GM10248 (cell line): ENCODE measurements at regions not wholly inside any gene's neighbourhood (a gene's known extent, or its start where the extent isn't known, plus 50 kb on each side); places are given as distances from the start of the nearest gene placed in this dataset.

Experiments used
- CTCF ChIA-PET: fragments of 300-600 bp; sonication (Branson Sonifier 250); formaldehyde crosslinking; extraction: SDS; loops from one replicate; lab custom pipeline; 2021; ENCODE audit warnings: antibody characterized with exemption; lab: Yijun Ruan, JAX
- POLR2A ChIA-PET: fragments of 350-650 bp; sonication (Branson Sonifier 250); formaldehyde crosslinking; extraction: SDS; loops from one replicate; lab custom pipeline; 2020; ENCODE audit warnings: antibody characterized with exemption; lab: Yijun Ruan, JAX
- DNase-seq: peaks from one replicate; pipeline ENCODE4 v3.0.0; 2012; ENCODE audit errors: extremely low spot score
- TF ChIP-seq, protein P1 (sequence below): IDR thresholded peaks from 2 replicates; pipeline ENCODE4 v1.5.1; 2012; ENCODE audit warnings: mild to moderate bottlenecking, low read depth; ENCODE audit errors: extremely low read depth, missing control alignments, control extremely low read depth

DNA sequence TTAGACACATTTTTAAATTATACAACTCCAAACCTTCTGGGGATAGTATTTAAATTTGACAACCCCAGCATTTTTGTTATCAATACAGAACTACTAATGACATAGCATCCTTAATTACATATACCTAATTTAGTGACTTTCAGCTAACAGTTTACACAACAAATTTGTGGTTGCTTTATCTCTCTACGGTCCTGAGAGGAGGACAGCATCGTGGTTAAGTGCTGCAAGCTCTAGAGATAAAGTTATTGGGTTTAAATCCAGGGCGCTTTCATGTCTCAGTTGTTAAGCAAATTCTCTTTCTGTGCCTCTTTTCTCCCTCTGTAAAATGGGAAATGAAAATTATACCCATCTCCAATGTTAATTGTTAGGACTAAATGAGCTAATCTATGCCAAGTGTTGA lies 129.3 kb downstream of the METTL4 start:
- TF ChIP-seq, protein P1, sequence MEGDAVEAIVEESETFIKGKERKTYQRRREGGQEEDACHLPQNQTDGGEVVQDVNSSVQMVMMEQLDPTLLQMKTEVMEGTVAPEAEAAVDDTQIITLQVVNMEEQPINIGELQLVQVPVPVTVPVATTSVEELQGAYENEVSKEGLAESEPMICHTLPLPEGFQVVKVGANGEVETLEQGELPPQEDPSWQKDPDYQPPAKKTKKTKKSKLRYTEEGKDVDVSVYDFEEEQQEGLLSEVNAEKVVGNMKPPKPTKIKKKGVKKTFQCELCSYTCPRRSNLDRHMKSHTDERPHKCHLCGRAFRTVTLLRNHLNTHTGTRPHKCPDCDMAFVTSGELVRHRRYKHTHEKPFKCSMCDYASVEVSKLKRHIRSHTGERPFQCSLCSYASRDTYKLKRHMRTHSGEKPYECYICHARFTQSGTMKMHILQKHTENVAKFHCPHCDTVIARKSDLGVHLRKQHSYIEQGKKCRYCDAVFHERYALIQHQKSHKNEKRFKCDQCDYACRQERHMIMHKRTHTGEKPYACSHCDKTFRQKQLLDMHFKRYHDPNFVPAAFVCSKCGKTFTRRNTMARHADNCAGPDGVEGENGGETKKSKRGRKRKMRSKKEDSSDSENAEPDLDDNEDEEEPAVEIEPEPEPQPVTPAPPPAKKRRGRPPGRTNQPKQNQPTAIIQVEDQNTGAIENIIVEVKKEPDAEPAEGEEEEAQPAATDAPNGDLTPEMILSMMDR: no peak
- ChIA-PET POLR2A (no interaction called here), CTCF (interaction anchor here (1.0 to 2.4 kb wide), 6 partner anchors 8 to 100 kb away, joined by 3 to 6 read pairs (median 4); no protein-coding TSS in a partner anchor)
- DNase-seq: no peak

DNA sequence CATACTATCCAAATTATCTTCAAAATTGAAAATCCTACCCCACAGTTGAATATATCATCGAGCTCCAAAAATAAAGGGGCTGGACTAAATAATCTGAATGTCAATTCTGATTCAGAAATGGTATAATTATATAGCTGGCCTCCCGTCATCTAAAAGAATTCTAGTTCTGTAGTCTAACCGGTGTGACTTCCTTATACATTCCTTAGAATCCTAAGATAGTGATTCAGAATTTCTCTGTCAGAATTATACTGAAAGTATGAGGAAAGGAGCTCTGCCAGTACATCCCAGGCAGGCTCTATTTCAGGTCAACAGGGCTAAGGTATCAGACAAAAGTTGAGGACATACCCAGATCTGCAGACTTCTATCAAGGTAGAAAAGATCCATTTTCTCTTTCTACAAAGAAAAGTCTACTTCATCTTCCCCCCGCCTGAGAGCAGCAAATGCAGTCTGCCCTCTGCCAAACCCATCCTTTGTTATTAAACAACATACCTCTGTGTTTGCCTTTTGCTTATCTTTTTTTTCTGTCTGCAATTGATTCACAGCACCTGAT lies 128.5 kb downstream of the METTL4 start:
- ChIA-PET POLR2A (no interaction called here), CTCF (interaction anchor here (0.9 to 2.4 kb wide), 6 partner anchors 8 to 83 kb away, joined by 3 to 6 read pairs (median 4); no protein-coding TSS in a partner anchor)
- DNase-seq: no peak
- TF ChIP-seq, protein P1: no peak

DNA sequence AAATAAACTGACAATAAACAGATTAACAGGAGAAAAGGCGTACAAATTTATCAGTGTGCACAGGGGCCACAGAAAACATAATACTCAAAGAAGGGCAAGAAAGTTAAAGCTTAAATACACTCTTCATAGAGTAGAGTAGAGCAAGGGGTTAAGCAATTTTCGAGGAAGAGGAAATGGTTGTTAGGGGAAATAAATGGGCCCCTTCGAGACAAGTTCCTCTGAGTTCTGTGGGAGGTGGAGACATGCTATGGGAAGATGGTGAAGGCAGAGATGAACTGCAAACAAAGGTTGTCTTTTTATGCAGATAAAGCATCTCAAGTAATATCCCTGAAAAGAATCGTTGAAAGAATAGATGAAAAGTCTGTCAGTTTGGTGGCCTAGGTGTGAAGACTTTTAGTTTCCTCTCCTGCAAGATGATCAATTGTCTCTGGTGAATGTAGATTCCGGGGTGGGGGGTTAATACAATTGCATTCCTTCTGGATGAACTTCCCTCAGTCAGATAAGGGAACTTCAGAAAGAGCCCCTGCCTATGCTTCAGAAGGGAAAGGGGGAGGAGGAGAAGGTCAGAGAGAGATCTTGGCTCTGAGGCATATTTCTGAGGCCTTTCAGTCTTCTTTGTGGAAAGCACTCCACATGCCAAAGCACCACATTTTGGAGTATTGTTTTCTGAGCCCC lies 127.0 kb downstream of the METTL4 start:
- ChIA-PET POLR2A (no interaction called here), CTCF (no interaction called here)
- TF ChIP-seq, protein P1: no peak
- no peak for DNase-seq

DNA sequence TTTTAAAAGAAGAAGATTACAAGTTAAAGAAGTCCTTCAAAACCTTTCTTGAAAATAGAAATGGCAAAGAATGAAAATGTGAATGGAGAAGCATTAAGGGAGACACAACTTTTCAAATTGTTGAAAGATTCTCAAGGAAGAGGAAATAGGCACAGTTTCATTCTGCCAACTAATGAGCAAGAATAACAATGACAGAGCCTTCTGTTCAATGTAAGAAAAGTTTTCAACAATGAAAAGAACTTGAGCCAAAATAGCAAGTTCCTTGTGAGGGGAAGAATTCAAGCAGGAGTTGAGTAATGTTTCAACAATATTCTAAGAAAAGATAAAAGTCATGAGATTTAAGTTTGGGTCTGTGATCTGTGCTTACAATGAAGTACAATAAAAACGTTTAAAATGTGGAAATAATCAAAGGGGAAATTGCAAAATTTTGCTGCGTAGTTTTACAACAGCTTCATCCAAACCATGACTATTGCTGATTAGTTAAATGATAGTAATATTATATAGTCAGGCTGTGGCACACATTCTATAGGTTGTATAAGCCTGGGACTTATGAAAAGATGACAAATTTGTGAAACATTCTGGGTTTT lies 122.6 kb downstream of the METTL4 start:
- ChIA-PET POLR2A (no interaction called here), CTCF (interaction anchor here (1.3 to 2.3 kb wide), 2 partner anchors 10 kb away, joined by 3 to 5 read pairs; no protein-coding TSS in a partner anchor)
- TF ChIP-seq, protein P1: no peak
- no peak for DNase-seq

DNA sequence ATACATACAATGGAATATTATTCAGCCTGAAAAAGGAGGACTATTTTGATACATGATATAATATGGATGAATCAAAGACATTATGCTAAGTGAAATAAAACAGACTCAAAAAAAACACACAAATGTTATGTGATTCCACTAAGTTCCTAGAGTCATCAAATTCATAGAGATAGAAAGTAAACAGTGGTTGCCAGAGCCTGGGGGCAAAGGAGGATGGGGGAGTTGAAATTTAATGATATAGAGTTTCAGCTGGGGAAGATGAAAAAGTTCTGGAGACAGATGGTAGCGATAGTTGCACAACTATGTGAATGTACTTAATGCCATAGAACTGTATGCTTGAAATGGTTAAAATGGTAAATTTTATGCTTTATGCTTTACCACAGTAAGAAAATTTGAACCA lies 119.7 kb downstream of the METTL4 start:
- POLR2A ChIA-PET: no interaction called here
- CTCF ChIA-PET: no interaction called here
- no peak for DNase-seq
- TF ChIP-seq, protein P1: no peak

DNA sequence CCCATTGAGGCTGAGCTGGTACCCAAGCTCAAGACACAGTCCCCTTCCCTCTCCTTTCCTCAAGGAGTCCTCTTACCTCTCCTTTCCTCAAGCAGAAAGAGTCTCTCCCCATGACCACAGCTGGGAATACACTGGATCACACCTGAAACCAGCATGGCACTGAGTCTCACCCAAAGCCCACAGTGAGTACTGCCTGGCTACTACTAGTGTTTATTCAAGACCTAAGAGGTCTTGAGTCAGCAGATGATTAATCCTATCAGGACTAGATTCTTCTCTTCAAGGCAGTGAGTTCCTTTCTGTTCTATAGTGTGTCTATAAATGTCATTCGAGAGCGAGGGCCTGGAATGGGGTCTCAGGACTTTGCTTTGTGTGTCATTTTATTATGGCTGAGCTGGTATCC lies 111.4 kb downstream of the METTL4 start:
- TF ChIP-seq, protein P1: no peak
- no peak for DNase-seq
- ChIA-PET POLR2A (no interaction called here), CTCF (interaction anchor here (1.4 kb wide), 1 partner anchor 12 kb away, joined by 5 read pairs; no protein-coding TSS in a partner anchor)
